Immature natural killer cell (primary cell): ENCODE measurements at regions not wholly inside any gene's neighbourhood (a gene's known extent, or its start where the extent isn't known, plus 50 kb on each side); places are given as distances from the start of the nearest gene placed in this dataset.

Experiments
- DNase-seq, 3 donors: peaks; one replicate each; pipeline ENCODE4 v3.0.0; 2022; ENCODE audit warnings: mixed read lengths in 1 of 3
- H3K27ac Mint-ChIP-seq, 6 donors: one replicate each; pipeline ENCODE4 v1.8.0; 2020; ENCODE audit warnings: mixed read lengths in 6 of 6, mild to moderate bottlenecking in 5 of 6, inconsistent platforms in 4 of 6, moderate library complexity in 3 of 6
- H3K27me3 Mint-ChIP-seq, 3 donors: one replicate each; pipeline ENCODE4 v1.8.0; 2020 to 2021; ENCODE audit warnings: low read depth in 3 of 3, mild to moderate bottlenecking in 3 of 3, mixed read lengths in 3 of 3, moderate library complexity in 3 of 3, inconsistent platforms in 1 of 3
- H3K36me3 Mint-ChIP-seq, 3 donors: one replicate each; pipeline ENCODE4 v1.8.0; 2020; ENCODE audit warnings: mixed read lengths in 3 of 3, inconsistent platforms in 2 of 3, mild to moderate bottlenecking in 2 of 3
- H3K4me1 Mint-ChIP-seq, 2 donors: one replicate each; pipeline ENCODE4 v1.8.0; 2020; ENCODE audit warnings: inconsistent platforms in 2 of 2, mild to moderate bottlenecking in 2 of 2, mixed read lengths in 2 of 2, moderate library complexity in 1 of 2
- H3K4me3 Mint-ChIP-seq, 5 donors: one replicate each; pipeline ENCODE4 v1.8.0; 2020; ENCODE audit warnings: mild to moderate bottlenecking in 5 of 5, mixed read lengths in 5 of 5, inconsistent platforms in 3 of 5, moderate library complexity in 3 of 5
- H3K9me3 Mint-ChIP-seq, 6 donors: one replicate each; pipeline ENCODE4 v1.8.0; 2020; ENCODE audit warnings: mild to moderate bottlenecking in 6 of 6, mixed read lengths in 6 of 6, inconsistent platforms in 4 of 6, moderate library complexity in 3 of 6

DNA sequence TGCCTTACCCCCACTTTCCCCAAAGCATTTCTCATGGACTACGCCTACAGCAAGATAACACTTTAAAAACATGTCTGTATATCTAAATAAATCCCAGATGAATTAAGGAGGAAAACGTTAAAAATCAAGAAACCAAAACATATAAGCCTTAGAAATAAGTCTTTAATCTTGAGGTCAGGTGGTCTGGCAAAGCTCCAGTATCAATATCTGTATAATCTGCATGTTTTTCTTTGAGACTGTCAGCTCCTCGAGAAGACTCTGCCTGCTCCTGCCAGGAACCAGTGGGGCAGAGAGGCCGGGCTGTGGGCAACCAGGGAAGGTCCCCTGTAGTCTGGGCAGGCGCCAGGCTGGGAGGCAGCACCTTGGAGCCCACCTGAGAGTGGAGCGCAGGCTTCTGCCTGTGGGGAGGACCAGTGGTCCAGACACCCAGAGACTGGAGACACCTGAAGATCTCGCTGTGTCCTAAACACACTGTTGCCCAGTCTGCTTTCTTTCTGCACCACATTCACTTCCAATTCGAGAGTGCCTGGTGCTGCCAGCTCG is 291.0 kb upstream of the SOX11 start:
- Mint-ChIP-seq H3K9me3 (peaks cover 0 to 17% (median 7%) of the 10 kb centered on the region in 6 donors), H3K27me3 (no peaks in the 10 kb centered on the region), H3K27ac (no peak overlapping the region), H3K36me3 (no peaks in the 10 kb centered on the region), H3K4me1 (no peaks in the 10 kb centered on the region), H3K4me3 (no peak overlapping the region)
- no peak for DNase-seq

DNA sequence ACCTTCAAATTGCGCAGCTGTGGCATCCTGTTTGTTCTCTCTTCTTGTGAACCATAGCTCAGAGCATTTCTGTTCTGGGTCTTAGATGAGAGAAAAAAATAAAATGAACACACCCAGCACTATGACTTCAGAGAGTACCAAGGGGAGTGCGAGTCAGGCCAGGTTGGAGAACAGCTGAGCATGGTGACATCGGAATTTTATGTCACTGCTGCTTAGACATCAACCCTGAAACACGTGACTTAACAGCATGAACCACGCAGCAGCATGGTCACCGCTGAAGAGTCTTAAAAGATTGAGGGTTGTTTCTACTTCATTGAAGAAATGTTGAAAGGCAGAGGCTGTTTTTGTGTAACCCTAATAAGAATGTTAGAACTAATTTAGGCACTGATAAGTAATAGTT is 288.8 kb upstream of the SOX11 start:
- Mint-ChIP-seq H3K9me3 (peaks cover 0 to 7% (median 4%) of the 10 kb centered on the region in 6 donors), H3K27me3 (no peaks in the 10 kb centered on the region), H3K27ac (no peak overlapping the region), H3K4me3 (no peak overlapping the region), H3K4me1 (no peaks in the 10 kb centered on the region), H3K36me3 (no peaks in the 10 kb centered on the region)
- DNase-seq: no peak

DNA sequence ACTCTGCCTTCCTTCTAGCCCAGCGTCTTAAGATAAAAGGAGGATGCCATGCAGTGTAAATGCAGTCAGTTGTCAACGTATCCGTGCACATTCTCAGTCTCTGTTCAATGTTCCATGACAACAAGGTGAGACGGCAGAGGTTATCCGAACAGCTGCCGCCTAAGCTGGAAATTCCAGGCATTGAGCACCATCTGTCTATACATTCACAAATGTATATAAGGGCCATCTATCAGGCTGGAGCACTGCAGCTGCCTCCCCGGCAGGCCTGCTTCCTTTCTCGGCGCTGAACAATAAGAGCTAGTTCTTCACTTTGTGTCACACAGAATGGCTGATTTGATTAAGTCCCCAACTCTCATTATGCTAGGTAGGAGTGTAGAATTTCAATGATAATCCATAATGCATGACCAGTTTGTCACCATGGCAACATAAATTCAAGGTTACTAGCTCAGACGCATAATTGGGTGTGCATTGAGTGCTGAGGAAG is 282.2 kb upstream of the SOX11 start:
- DNase-seq: no peak
- Mint-ChIP-seq H3K4me1 (no peaks in the 10 kb centered on the region), H3K4me3 (no peak overlapping the region), H3K36me3 (no peaks in the 10 kb centered on the region), H3K27me3 (no peaks in the 10 kb centered on the region), H3K9me3 (peaks cover 0 to 9% (median 3%) of the 10 kb centered on the region in 6 donors), H3K27ac (no peak overlapping the region)

DNA sequence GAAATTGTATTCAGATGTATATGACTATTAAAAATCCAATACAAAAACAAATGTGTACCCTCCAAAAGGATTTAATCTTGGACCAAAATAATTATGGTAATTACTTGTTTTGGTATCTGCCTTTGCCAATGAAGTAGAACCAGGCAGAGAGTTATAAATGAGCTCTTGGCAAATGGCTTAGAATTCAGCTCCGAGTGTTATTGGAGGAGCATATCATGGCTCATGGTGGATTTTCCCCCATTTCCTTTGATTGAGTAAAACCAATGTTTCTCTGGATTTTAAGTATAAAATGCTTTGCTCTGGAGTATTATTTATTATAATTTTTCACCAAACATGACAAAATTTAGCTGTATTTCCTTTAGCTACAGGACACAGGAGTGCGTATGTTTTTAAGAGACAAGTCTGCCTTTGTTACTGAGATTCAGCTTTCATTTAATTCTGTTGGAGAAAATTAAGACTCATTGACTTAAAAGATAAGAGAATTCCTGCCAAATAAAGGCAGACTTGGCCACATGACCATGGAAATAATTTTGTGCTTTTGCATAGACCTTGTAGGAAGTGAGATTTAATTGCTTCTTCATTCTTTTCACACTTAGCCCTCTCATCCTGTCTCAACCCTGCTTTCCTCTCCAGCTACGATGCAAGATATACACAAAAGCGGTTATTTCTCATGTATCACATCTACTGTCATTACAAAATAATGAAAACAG is 281.0 kb upstream of the SOX11 start:
- DNase-seq: no peak
- no peak overlapping the region for H3K4me3 Mint-ChIP-seq
- no peak overlapping the region for H3K27ac Mint-ChIP-seq
- H3K27me3 Mint-ChIP-seq: no peaks in the 10 kb centered on the region
- H3K36me3 Mint-ChIP-seq: no peaks in the 10 kb centered on the region
- peaks cover 0 to 12% (median 3%) of the 10 kb centered on the region in 6 donors for H3K9me3 Mint-ChIP-seq
- no peaks in the 10 kb centered on the region for H3K4me1 Mint-ChIP-seq

DNA sequence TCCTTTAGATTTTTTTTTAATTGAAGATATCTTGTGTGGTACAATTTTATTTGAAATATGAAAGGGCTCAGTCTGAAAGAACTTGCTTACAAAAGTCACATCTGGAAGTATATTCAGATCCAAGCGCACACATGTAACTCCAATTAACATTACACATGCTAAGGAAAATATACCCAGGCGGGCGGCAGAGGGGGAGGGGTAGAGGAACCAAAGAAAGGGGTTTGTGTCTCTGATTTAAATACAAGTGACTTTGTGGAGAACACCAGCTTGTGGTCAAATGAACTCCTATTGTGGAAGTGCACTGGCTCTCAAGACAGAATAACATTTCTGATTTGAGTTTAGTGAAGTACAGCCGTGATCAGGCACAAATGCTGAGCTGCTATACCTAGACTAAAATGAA is 280.2 kb upstream of the SOX11 start:
- Mint-ChIP-seq H3K27me3 (no peaks in the 10 kb centered on the region), H3K4me1 (no peaks in the 10 kb centered on the region), H3K9me3 (peaks cover 0 to 21% (median 3%) of the 10 kb centered on the region in 6 donors)

DNA sequence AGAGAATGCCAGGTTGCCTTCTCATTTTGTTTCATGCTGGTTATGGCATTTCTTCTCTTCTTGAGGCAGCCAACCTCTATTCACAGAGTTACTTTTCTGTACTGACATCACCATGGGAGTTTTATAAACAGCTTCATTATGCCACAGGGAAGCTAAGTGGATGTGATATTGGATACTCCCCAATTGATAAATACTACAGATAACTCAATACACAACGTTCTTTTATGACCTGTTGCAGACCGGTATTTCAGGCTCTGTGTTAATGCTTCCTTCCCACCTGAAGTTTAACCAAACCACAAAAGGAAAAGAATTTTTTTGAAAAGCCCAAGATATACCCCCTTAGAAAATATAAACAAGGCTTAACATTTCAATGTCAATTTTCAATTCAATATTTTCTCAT is 258.3 kb upstream of the SOX11 start:
- H3K4me1 Mint-ChIP-seq: no peaks in the 10 kb centered on the region
- no peaks in the 10 kb centered on the region for H3K36me3 Mint-ChIP-seq
- no peak overlapping the region for H3K27ac Mint-ChIP-seq
- peaks cover 0 to 23% (median 3%) of the 10 kb centered on the region in 6 donors for H3K9me3 Mint-ChIP-seq
- H3K4me3 Mint-ChIP-seq: no peak overlapping the region
- peaks cover 0 to 1% (median 0%) of the 10 kb centered on the region in 3 donors for H3K27me3 Mint-ChIP-seq
- no peak for DNase-seq

More for the DNA sequence above, 280.2 kb upstream of the SOX11 start:
- Mint-ChIP-seq H3K36me3 (no peaks in the 10 kb centered on the region), H3K4me3 (no peak overlapping the region), H3K27ac (no peak overlapping the region)
- no peak for DNase-seq

DNA sequence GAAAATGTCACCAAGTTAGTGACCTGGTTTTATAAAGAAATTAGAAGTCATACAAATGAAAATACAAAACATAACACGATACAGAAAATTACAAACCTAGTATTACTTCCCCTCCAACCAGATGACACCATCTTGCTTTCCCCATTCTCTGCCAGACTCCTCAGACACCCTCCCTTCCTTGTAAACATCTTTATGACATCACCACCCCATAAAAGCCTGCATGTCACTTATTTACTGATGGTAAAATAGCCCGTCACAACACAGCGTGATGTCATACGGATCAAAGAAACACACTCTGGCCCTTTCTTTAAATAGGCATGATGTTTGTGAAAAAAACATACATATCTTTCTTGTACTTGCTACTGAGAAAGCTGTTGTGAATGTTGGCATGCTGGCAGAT is 254.8 kb upstream of the SOX11 start:
- Mint-ChIP-seq H3K27ac (no peak overlapping the region), H3K4me3 (no peak overlapping the region), H3K4me1 (no peaks in the 10 kb centered on the region), H3K9me3 (peaks cover 0 to 29% (median 2%) of the 10 kb centered on the region in 6 donors), H3K36me3 (no peaks in the 10 kb centered on the region), H3K27me3 (no peaks in the 10 kb centered on the region)
- no peak for DNase-seq

DNA sequence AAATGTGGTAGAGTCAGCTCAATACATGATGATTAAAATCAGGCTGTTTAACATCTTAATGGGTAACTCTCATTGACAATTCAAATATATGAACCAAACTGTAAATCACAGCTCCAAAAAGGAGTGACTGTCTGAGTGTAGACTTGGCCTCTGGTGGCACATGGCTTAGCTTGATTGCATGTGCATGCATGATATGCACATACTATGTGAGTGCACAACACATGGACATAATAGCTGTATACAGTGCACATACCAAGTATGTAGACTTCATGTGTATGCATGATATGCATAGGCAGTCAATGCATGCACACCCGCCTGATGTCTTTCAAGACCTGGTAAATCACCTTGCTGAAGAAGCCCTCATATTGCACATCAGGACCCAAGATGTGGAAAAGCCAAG is 252.0 kb upstream of the SOX11 start:
- Mint-ChIP-seq H3K27me3 (peaks cover 0 to 3% (median 0%) of the 10 kb centered on the region in 3 donors), H3K36me3 (no peaks in the 10 kb centered on the region), H3K27ac (no peak overlapping the region), H3K9me3 (peaks cover 2 to 28% (median 4%) of the 10 kb centered on the region in 6 donors), H3K4me1 (no peaks in the 10 kb centered on the region), H3K4me3 (no peak overlapping the region)
- DNase-seq: no peak

DNA sequence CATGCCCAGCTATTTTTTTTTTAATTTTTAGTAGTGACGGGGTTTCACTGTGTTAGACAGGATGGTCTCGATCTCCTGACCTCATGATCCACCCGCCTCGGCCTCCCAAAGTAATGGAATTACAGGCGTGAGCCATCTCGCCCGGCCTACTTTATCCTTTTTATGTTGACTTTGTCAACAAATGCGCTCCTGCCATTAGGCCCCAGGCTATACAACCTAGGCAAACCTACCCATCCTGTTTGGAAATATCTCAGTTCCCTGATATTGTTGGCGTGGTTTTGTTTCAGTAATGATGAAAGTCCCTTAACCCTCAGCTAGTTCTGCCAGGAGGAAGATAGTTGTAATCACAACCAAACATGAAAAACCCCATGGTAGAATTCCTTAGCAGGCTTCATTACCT is 249.4 kb upstream of the SOX11 start:
- Mint-ChIP-seq H3K9me3 (peaks cover 2 to 20% (median 5%) of the 10 kb centered on the region in 6 donors), H3K36me3 (peaks cover 0 to 3% (median 0%) of the 10 kb centered on the region in 3 donors), H3K27ac (no peak overlapping the region), H3K27me3 (peaks cover 0 to 3% (median 0%) of the 10 kb centered on the region in 3 donors), H3K4me1 (no peaks in the 10 kb centered on the region), H3K4me3 (no peak overlapping the region)
- no peak for DNase-seq

DNA sequence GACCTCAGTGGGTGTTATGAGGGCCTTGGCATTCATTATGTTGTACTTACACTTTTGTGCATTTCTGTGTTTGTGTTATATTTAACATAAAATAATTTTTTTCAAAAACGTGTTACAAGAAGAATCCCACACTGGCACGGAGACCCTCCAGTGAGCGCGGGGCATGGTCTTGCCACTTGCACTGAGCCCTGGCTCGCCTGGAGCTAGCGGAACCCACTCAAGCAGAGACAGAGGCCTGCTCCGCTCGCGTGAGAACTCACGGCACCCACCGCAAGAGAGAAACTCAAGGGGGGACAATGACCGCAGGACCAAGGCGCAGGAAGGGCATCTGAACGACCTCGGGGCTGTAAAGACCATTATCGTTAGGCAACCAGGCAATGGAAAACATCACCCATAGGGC is 248.0 kb upstream of the SOX11 start:
- H3K27ac Mint-ChIP-seq: no peak overlapping the region
- DNase-seq: no peak
- no peaks in the 10 kb centered on the region for H3K4me1 Mint-ChIP-seq
- no peak overlapping the region for H3K4me3 Mint-ChIP-seq
- peaks cover under 1 to 17% (median 4%) of the 10 kb centered on the region in 6 donors for H3K9me3 Mint-ChIP-seq
- peaks cover 0 to 3% (median 0%) of the 10 kb centered on the region in 3 donors for H3K27me3 Mint-ChIP-seq
- peaks cover 0 to 3% (median 0%) of the 10 kb centered on the region in 3 donors for H3K36me3 Mint-ChIP-seq

DNA sequence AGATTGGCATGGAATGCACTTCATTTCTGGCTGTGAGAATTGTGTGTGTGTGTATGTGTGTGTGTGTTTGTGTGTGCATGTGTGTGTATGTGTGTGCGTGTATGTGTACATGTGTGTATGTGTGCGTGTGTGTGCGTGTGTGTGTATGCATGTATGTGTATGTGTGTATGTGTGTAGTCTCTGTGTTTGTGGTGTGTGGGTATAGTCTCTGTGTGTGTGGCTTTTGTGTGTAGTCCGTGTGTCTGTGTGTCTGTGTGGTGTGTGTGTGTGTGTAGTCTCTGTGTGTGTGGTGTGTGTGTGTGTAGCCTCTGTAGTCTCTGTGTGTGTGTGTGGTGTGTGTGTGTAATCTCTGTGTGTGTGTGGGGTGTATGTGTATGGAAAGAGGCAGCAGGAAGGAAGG is 247.3 kb upstream of the SOX11 start:
- no peak for DNase-seq
- H3K27me3 Mint-ChIP-seq: peaks cover 0 to 3% (median 0%) of the 10 kb centered on the region in 3 donors
- no peak overlapping the region for H3K4me3 Mint-ChIP-seq
- no peak overlapping the region for H3K27ac Mint-ChIP-seq
- peaks cover 0 to 15% (median 4%) of the 10 kb centered on the region in 6 donors for H3K9me3 Mint-ChIP-seq
- H3K36me3 Mint-ChIP-seq: peaks cover 0 to 3% (median 0%) of the 10 kb centered on the region in 3 donors
- no peaks in the 10 kb centered on the region for H3K4me1 Mint-ChIP-seq

DNA sequence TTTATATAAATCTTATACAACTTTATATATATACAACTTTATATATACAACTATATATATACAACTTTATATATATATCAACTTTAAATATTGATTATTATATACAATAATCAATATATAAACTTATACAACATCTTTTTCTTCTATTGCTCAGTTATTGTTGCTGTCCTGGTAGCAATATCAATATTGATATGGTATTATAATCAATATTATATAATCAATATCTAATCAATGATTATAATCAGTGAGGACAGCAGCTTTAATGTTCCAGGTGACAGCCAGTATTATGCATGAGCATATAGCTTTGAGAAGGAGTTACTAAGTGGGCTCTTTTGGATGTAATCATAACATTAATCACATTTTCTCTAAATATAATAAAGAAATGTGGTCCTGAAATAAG is 242.3 kb upstream of the SOX11 start:
- peaks cover 0 to 1% (median 0%) of the 10 kb centered on the region in 3 donors for H3K27me3 Mint-ChIP-seq
- no peak overlapping the region for H3K4me3 Mint-ChIP-seq
- H3K9me3 Mint-ChIP-seq: peaks cover 0 to 10% (median 8%) of the 10 kb centered on the region in 6 donors
- DNase-seq: no peak
- peaks cover 0 to 3% (median 0%) of the 10 kb centered on the region in 3 donors for H3K36me3 Mint-ChIP-seq
- H3K27ac Mint-ChIP-seq: no peak overlapping the region
- no peaks in the 10 kb centered on the region for H3K4me1 Mint-ChIP-seq

DNA sequence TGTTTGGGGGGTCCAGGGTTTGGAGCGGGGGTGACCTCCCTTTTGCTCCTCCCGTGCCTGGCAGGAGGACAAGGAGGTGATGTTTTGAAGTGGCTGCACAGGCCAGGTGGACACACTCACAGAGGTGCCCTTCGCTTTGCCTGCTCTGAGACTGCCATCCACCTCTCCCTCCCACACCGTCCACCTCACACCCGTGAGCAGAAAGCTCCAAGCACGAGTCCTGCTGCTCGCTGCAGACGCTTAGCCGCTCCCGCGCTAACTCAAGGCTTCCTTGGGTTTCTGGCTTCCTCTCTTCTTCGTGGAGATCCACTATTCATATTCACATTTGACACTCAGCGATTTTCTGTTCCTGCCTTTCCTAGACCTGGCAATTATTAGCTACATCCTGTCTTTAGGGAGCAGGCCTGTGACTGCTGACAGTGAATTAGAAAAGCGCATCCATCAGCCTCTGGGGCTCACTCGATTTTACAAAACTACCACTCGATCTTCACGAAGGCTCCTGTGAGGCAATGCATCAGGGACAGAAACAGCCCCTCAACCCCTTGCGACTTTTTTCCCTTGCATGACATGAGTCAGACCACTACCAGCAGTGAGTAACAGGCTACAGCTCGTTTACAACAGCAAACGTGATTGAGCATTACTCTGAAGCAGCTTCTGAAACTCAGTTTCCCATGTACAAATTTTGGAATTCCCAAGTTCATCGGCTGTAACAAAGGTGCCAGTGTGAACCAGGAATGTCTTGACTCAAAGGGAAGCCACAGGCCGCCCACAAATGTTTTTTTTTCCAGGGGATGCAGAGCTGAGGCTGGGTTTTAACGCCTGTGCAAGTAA is 238.7 kb upstream of the SOX11 start:
- Mint-ChIP-seq H3K4me1 (no peaks in the 10 kb centered on the region), H3K4me3 (no peak overlapping the region), H3K27me3 (no peaks in the 10 kb centered on the region), H3K27ac (no peak overlapping the region), H3K36me3 (no peaks in the 10 kb centered on the region), H3K9me3 (peaks cover 0 to 9% (median 4%) of the 10 kb centered on the region in 6 donors)
- DNase-seq: no peak

DNA sequence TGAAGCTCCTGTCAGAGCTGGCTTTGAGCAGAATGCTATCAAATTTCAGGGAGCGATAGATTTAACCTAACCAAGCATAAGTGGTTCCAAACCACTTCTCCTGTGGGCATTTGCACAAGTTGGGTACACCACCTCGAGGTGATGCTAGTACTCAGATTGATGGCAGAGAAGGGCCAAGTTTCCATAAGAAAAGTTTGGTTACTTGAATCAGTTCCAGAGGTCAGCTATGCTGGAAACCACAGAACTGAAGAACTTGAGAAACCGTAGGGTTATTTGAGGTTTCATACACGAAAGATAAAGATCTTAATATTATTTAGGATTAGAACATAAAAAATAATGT is 238.2 kb upstream of the SOX11 start:
- no peak for DNase-seq
- H3K27ac Mint-ChIP-seq: no peak overlapping the region

More for the DNA sequence above, 238.2 kb upstream of the SOX11 start:
- Mint-ChIP-seq H3K36me3 (no peaks in the 10 kb centered on the region), H3K27me3 (no peaks in the 10 kb centered on the region), H3K4me3 (no peak overlapping the region), H3K4me1 (no peaks in the 10 kb centered on the region), H3K9me3 (peaks cover 0 to 9% (median 8%) of the 10 kb centered on the region in 6 donors)
